Ishikawa (cell line): ENCODE measurements at regions not wholly inside any gene's neighbourhood (a gene's known extent, or its start where the extent isn't known, plus 50 kb on each side); places are given as distances from the start of the nearest gene placed in this dataset.

ENCODE experiments used
- CEBPB ChIP-seq: IDR thresholded peaks from 2 replicates; pipeline ENCODE4 v1.6.1; 2012
- CREB1 ChIP-seq: IDR thresholded peaks from 2 replicates; pipeline ENCODE4 v1.6.1; 2012; ENCODE audit warnings: low read depth
- EGR1 ChIP-seq: IDR thresholded peaks from 2 replicates; pipeline ENCODE4 v1.6.1; 2012
- EP300 ChIP-seq: IDR thresholded peaks from 2 replicates; pipeline ENCODE4 v1.6.1; 2012; ENCODE audit warnings: borderline replicate concordance
- FOXM1 ChIP-seq: IDR thresholded peaks from 2 replicates; pipeline ENCODE4 v1.6.1; 2012; ENCODE audit warnings: low read depth, borderline replicate concordance
- MAX ChIP-seq: IDR thresholded peaks from 2 replicates; pipeline ENCODE4 v1.6.1; 2012
- NFIC ChIP-seq: IDR thresholded peaks from 2 replicates; pipeline ENCODE4 v1.6.1; 2012
- RAD21 ChIP-seq: IDR thresholded peaks from 2 replicates; pipeline ENCODE4 v1.6.1; 2012; ENCODE audit warnings: low read depth
- REST ChIP-seq: IDR thresholded peaks from 2 replicates; pipeline ENCODE4 v1.6.1; 2012; ENCODE audit warnings: low read depth, mild to moderate bottlenecking
- TAF1 ChIP-seq: IDR thresholded peaks from 2 replicates; pipeline ENCODE4 v1.6.1; 2012; ENCODE audit warnings: low read depth, mild to moderate bottlenecking
- TCF12 ChIP-seq: IDR thresholded peaks from 2 replicates; pipeline ENCODE4 v1.6.1; 2012; ENCODE audit warnings: low read depth
- TEAD4 ChIP-seq: IDR thresholded peaks from 2 replicates; pipeline ENCODE4 v1.6.1; 2012
- YY1 ChIP-seq: IDR thresholded peaks from 2 replicates; pipeline ENCODE4 v1.6.1; 2012; ENCODE audit warnings: low read depth
- ZBTB7A ChIP-seq: IDR thresholded peaks from 2 replicates; pipeline ENCODE4 v1.6.1; 2012; ENCODE audit warnings: low read depth
- TF ChIP-seq, protein P1 (sequence below): IDR thresholded peaks from 2 replicates; pipeline ENCODE4 v1.6.1; 2012

GRCh38 chr18:7301094-7301493 is 70.2 kb downstream of the LRRC30 start:
- no peak for TF ChIP-seq ZBTB7A
- no peak for TF ChIP-seq TCF12
- no peak for TF ChIP-seq EGR1
- no peak for TF ChIP-seq MAX
- TF ChIP-seq TAF1: no peak
- no peak for TF ChIP-seq FOXM1
- no peak for TF ChIP-seq RAD21

GRCh38 chr18:7303316-7304060 is 72.6 kb downstream of the LRRC30 start:
- no peak for TF ChIP-seq MAX
- no peak for TF ChIP-seq CREB1
- no peak for TF ChIP-seq ZBTB7A
- no peak for TF ChIP-seq EP300
- TF ChIP-seq TCF12: no peak
- no peak for TF ChIP-seq NFIC
- TF ChIP-seq REST: no peak
- TF ChIP-seq EGR1: no peak
- TF ChIP-seq FOXM1: no peak
- TF ChIP-seq RAD21: no peak
- TF ChIP-seq YY1: no peak
- TF ChIP-seq CEBPB: no peak
- no peak for TF ChIP-seq TEAD4
- TF ChIP-seq, protein P1, sequence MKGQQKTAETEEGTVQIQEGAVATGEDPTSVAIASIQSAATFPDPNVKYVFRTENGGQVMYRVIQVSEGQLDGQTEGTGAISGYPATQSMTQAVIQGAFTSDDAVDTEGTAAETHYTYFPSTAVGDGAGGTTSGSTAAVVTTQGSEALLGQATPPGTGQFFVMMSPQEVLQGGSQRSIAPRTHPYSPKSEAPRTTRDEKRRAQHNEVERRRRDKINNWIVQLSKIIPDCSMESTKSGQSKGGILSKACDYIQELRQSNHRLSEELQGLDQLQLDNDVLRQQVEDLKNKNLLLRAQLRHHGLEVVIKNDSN: no peak
- TF ChIP-seq TAF1: no peak

- TF ChIP-seq REST (no peak), MAX (no peak), FOXM1 (no peak)
These were observed 73.1 kb downstream of the LRRC30 start for GRCh38 chr18:7304061-7304370.

DNA sequence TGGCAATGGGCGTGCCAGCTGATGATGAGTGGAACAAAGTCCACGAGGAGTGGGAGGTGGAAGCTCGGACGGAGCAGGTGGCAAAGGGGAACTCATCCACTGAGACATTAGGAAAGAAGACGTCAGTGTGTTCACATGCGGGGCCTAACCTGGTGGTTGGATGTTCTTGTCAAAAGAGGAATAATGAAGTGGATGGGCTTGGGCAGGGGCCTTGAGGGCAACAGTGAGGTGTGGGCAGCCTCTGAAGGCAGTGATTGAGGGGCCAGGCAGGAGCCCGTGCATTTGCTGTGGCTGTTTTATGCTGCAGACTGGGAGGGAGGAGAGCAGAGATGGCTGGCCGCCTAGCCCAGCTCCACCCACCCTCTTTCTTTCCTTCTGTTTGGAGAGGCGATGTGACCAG is 74.5 kb downstream of the LRRC30 start:
- TF ChIP-seq ZBTB7A (no peak), TAF1 (no peak), RAD21 (no peak), YY1 (no peak), FOXM1 (no peak), TEAD4 (no peak), CREB1 (no peak), REST (no peak), NFIC (no peak), MAX (no peak), EP300 (no peak), CEBPB (no peak), EGR1 (no peak)
- TF ChIP-seq, protein P1: no peak
